GM12872 (cell line): ENCODE measurements at regions not wholly inside any gene's neighbourhood (a gene's known extent, or its start where the extent isn't known, plus 50 kb on each side); places are given as distances from the start of the nearest gene placed in this dataset.

Experiments used
- CTCF ChIP-seq: IDR thresholded peaks from 3 replicates; pipeline ENCODE4 v1.5.1; 2011; ENCODE audit warnings: low read depth, mild to moderate bottlenecking, low read length, moderate library complexity; ENCODE audit not compliant: insufficient read depth

- TF ChIP-seq CTCF: no peak
Measured at GRCh38 chr5:103369125-103370120, 110.9 kb downstream of the MACIR start.

GRCh38 chr5:103367702-103368101 lies 109.1 kb downstream of the MACIR start:
- TF ChIP-seq CTCF: no peak

- TF ChIP-seq CTCF: no peak
Measured at GRCh38 chr5:103366918-103367549, 108.5 kb downstream of the MACIR start.

GRCh38 chr5:103364074-103364473 lies 105.5 kb downstream of the MACIR start:
- no peak for TF ChIP-seq CTCF

- TF ChIP-seq CTCF: no peak
Measured at GRCh38 chr5:103362211-103362610, 103.6 kb downstream of the MACIR start.

- no peak for TF ChIP-seq CTCF
Measured at GRCh38 chr5:103360475-103360874, 101.9 kb downstream of the MACIR start.

- no peak for TF ChIP-seq CTCF
Measured at GRCh38 chr5:103358305-103358995, 99.9 kb downstream of the MACIR start.
